Neutrophil (primary cell): ENCODE measurements at regions not wholly inside any gene's neighbourhood (a gene's known extent, or its start where the extent isn't known, plus 50 kb on each side); places are given as distances from the start of the nearest gene placed in this dataset.

ENCODE experiments used
- H3K27ac ChIP-seq: fragments of 200-600 bp; sonication (generic); 2 replicates; pipeline ENCODE4 v1.5.1; 2016; ENCODE audit warnings: mild to moderate bottlenecking, moderate library complexity
- H3K27me3 ChIP-seq: fragments of 200-600 bp; sonication (generic); 2 replicates; pipeline ENCODE4 v1.6.0; 2016; ENCODE audit warnings: mild to moderate bottlenecking
- H3K36me3 ChIP-seq: fragments of 200-600 bp; sonication (generic); 2 replicates; pipeline ENCODE4 v1.5.1; 2017
- H3K4me1 ChIP-seq, 2 experiments: fragments of 200-600 bp in 1 of 2; sonication (generic) in 1 of 2; 1 replicate in 1 of 2; 2 replicates in 1 of 2; pipeline versions ENCODE4 v1.5.1 to v1.6.1; 2013 to 2016; ENCODE audit warnings: low read depth in 1 of 2, low read length in 1 of 2, mild to moderate bottlenecking in 1 of 2, moderate library complexity in 1 of 2; ENCODE audit not compliant: control insufficient read depth in 1 of 2, insufficient read depth in 1 of 2
- H3K4me3 ChIP-seq, 2 experiments: fragments of 200-600 bp in 1 of 2; sonication (generic) in 1 of 2; 1 replicate in 1 of 2; 2 replicates in 1 of 2; pipeline ENCODE4 v1.5.1; 2013 to 2016; ENCODE audit warnings: low read depth in 1 of 2, low read length in 1 of 2, mild to moderate bottlenecking in 1 of 2, moderate library complexity in 1 of 2
- H3K9me3 ChIP-seq: fragments of 200-600 bp; sonication (generic); 2 replicates; pipeline ENCODE4 v1.5.1; 2016
- CTCF ChIP-seq: fragments of 200-600 bp; sonication (generic); IDR thresholded peaks from 2 replicates; pipeline ENCODE4 v1.5.1; 2016; ENCODE audit warnings: antibody characterized with exemption

- Histone ChIP-seq H3K4me1 (no peaks in the 10 kb centered on the region), H3K9me3 (no peaks in the 10 kb centered on the region), H3K27me3 (no peaks in the 10 kb centered on the region), H3K4me3 (no peak overlapping the region), H3K36me3 (no peaks in the 10 kb centered on the region), H3K27ac (no peak overlapping the region)
- TF ChIP-seq CTCF = no peak
Measured at GRCh38 chr11:26202754-26203153, 129.2 kb upstream of the ANO3 start.

- TF ChIP-seq CTCF = no peak
- no peaks in the 10 kb centered on the region for H3K9me3 ChIP-seq
- no peaks in the 10 kb centered on the region for H3K27me3 ChIP-seq
- H3K4me1 ChIP-seq = no peaks in the 10 kb centered on the region
- no peaks in the 10 kb centered on the region for H3K36me3 ChIP-seq
- no peak overlapping the region for H3K27ac ChIP-seq
- H3K4me3 ChIP-seq = no peak overlapping the region
Measured at GRCh38 chr11:26204101-26204500, 127.8 kb upstream of the ANO3 start.

- Histone ChIP-seq H3K9me3 (no peaks in the 10 kb centered on the region), H3K36me3 (no peaks in the 10 kb centered on the region), H3K4me3 (no peak overlapping the region), H3K4me1 (no peaks in the 10 kb centered on the region), H3K27me3 (no peaks in the 10 kb centered on the region), H3K27ac (no peak overlapping the region)
- TF ChIP-seq CTCF = no peak
Measured at GRCh38 chr11:26204839-26205238, 127.1 kb upstream of the ANO3 start.

- Histone ChIP-seq H3K36me3 (no peaks in the 10 kb centered on the region), H3K4me3 (no peak overlapping the region), H3K9me3 (no peaks in the 10 kb centered on the region), H3K27me3 (no peaks in the 10 kb centered on the region), H3K27ac (no peak overlapping the region), H3K4me1 (no peaks in the 10 kb centered on the region)
- TF ChIP-seq CTCF = no peak
Measured at GRCh38 chr11:26219183-26220117, 112.5 kb upstream of the ANO3 start.

- TF ChIP-seq CTCF = no peak
Measured at GRCh38 chr11:26225646-26226045, 106.3 kb upstream of the ANO3 start.

More at GRCh38 chr11:26225646-26226045, 106.3 kb upstream of the ANO3 start:
- Histone ChIP-seq H3K27me3 (no peaks in the 10 kb centered on the region), H3K27ac (no peak overlapping the region), H3K36me3 (no peaks in the 10 kb centered on the region), H3K9me3 (no peaks in the 10 kb centered on the region), H3K4me1 (no peaks in the 10 kb centered on the region), H3K4me3 (no peak overlapping the region)
